ENCODE measurements at regions not wholly inside any gene's neighbourhood (a gene's known extent, or its start where the extent isn't known, plus 50 kb on each side); places are given as distances from the start of the nearest gene placed in this dataset.
"Not testable (repeated sequence)": the region's sequence is repeated elsewhere in the genome, so short reads cannot be mapped to it uniquely, and the experiment has no call there.

- TF ChIP-seq, protein P1, sequence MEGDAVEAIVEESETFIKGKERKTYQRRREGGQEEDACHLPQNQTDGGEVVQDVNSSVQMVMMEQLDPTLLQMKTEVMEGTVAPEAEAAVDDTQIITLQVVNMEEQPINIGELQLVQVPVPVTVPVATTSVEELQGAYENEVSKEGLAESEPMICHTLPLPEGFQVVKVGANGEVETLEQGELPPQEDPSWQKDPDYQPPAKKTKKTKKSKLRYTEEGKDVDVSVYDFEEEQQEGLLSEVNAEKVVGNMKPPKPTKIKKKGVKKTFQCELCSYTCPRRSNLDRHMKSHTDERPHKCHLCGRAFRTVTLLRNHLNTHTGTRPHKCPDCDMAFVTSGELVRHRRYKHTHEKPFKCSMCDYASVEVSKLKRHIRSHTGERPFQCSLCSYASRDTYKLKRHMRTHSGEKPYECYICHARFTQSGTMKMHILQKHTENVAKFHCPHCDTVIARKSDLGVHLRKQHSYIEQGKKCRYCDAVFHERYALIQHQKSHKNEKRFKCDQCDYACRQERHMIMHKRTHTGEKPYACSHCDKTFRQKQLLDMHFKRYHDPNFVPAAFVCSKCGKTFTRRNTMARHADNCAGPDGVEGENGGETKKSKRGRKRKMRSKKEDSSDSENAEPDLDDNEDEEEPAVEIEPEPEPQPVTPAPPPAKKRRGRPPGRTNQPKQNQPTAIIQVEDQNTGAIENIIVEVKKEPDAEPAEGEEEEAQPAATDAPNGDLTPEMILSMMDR (IDR thresholded peaks at IDR 0.05; ENCODE audit: low read depth, low read length) = no peak
- in situ Hi-C loops (cut with HindIII; ENCODE audit: low sequenced_read_pairs) = no loop called here
- DNase-seq (ENCODE audit: low read depth, low spot score) = no peak
- no peak overlapping the region for H3K4me3 ChIP-seq (ENCODE audit: low read depth, low read length)
Observed at GRCh38 chr5:32866138-32866537, 155.0 kb downstream of the NPR3 start.

GRCh38 chr5:32869216-32869615 lies 158.1 kb downstream of the NPR3 start:
- in situ Hi-C loops (cut with HindIII; ENCODE audit: low sequenced_read_pairs) = no loop called here
- DNase-seq (ENCODE audit: low read depth, low spot score) = peak; percentile 42
- no peak overlapping the region for H3K4me3 ChIP-seq (ENCODE audit: low read depth, low read length)
- TF ChIP-seq, protein P1 (IDR thresholded peaks at IDR 0.05; ENCODE audit: low read depth, low read length) = no peak

- no peak overlapping the region for H3K4me3 ChIP-seq (ENCODE audit: low read depth, low read length)
- in situ Hi-C loops (cut with HindIII; ENCODE audit: low sequenced_read_pairs) = no loop called here
- DNase-seq (ENCODE audit: low read depth, low spot score) = no peak
- TF ChIP-seq, protein P1 (IDR thresholded peaks at IDR 0.05; ENCODE audit: low read depth, low read length) = no peak
Observed at GRCh38 chr5:32876791-32877190, 165.7 kb downstream of the NPR3 start.

DNA sequence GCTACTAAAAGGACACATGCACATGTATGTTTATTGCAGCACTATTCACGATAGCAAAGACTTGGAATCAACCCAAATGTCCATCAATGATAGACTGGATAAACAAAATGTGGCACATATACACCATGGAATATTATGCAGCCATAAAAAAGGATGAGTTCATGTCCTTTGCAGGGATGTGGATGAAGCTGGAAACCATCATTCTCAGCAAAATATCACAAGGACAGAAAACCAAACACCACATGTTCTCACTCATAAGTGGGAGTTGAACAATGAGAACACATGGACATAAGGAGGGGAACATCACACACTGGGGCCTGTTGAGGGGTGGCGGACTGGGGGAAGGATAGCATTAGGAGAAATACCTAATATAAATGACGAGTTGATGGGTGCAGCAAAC lies 168.2 kb downstream of the NPR3 start:
- H3K4me3 ChIP-seq (ENCODE audit: low read depth, low read length); DNase-seq (ENCODE audit: low read depth, low spot score); in situ Hi-C loops (cut with HindIII; ENCODE audit: low sequenced_read_pairs): not testable (repeated sequence)

DNA sequence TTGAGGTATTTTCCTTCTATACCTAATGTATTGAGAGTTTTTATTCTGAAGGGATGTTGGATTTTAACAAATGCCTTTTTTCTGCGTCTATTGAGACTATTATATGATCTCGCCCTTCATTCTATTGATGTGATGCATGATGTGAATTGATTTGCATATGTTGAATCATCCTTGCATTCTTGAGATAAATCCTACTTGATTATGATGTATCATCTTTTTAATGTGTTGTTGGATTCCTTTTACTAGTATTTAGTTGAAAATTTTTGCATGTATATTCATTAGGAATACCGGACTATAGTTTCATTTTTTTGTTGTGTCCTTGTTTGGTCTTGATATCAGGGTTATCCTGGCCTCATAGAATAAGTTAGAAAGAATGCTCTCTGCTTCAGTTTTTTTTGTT lies 169.7 kb downstream of the NPR3 start:
- DNase-seq (ENCODE audit: low read depth, low spot score) = no peak
- H3K4me3 ChIP-seq (ENCODE audit: low read depth, low read length) = no peak overlapping the region
- in situ Hi-C loops (cut with HindIII; ENCODE audit: low sequenced_read_pairs) = no loop called here
- TF ChIP-seq, protein P1 (IDR thresholded peaks at IDR 0.05; ENCODE audit: low read depth, low read length) = no peak

- in situ Hi-C loops (cut with HindIII; ENCODE audit: low sequenced_read_pairs) = no loop called here
- TF ChIP-seq, protein P1 (IDR thresholded peaks at IDR 0.05; ENCODE audit: low read depth, low read length) = no peak
- DNase-seq (ENCODE audit: low read depth, low spot score) = no peak
- no peak overlapping the region for H3K4me3 ChIP-seq (ENCODE audit: low read depth, low read length)
Observed at GRCh38 chr5:32887390-32887789, 176.3 kb downstream of the NPR3 start.

GRCh38 chr5:32889078-32889477 lies 178.0 kb downstream of the NPR3 start:
- in situ Hi-C loops (cut with HindIII; ENCODE audit: low sequenced_read_pairs) = no loop called here
- DNase-seq (ENCODE audit: low read depth, low spot score) = no peak
- TF ChIP-seq, protein P1 (IDR thresholded peaks at IDR 0.05; ENCODE audit: low read depth, low read length) = no peak
- no peak overlapping the region for H3K4me3 ChIP-seq (ENCODE audit: low read depth, low read length)
